ENCODE measurements at regions not wholly inside any gene's neighbourhood (a gene's known extent, or its start where the extent isn't known, plus 50 kb on each side); places are given as distances from the start of the nearest gene placed in this dataset.

GRCh38 chr2:242036653-242036950, 167.1 kb downstream of the RTP5 start:
- Mint-ChIP-seq H3K27me3 (ENCODE audit: unreplicated experiment) (peaks cover 70% of the 10 kb centered on the region), H3K36me3 (ENCODE audit: insufficient read depth, unreplicated experiment) (no peaks in the 10 kb centered on the region)
- no TSS peak for BruUV-seq (replicated peaks)

DNA sequence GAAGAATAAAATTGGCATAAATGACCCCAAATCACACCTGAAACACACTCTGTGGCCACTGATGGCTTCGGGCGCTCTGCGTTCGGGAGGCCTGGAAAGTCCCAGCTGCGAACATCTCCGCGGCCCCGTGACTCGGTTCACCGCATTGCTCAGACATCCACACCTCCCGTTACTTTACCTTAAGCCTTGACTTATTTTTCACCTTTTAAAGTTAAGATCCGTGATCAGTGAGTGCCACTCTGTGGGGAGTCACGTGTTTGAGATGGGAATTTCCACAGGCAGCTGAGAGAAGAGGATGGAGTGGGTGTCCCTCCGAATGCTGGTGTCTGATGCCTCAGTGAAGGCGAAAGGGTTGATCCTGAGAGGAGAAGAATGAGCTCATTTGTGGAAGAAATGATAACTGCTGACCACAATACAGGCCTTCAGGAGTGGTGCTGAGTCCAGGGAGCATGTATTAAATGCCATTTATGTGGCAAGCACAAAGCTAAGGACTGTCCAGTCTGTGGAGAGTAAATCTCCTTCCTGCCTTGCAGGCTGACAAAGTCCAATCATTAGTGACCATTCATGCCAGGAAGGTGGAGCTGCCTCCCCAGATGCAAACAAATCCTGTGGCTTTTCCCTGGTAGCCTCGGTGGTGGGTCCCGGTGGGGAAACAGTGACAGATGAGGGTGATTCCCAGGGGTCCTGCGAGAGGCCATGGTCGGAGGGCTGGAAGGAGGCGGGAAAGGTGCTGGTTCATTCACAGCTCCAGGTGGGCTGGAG, 168.8 kb downstream of the RTP5 start:
- Mint-ChIP-seq H3K27me3 (ENCODE audit: unreplicated experiment) (peaks cover 71% of the 10 kb centered on the region), H3K36me3 (ENCODE audit: insufficient read depth, unreplicated experiment) (no peaks in the 10 kb centered on the region), H3K4me1 (ENCODE audit: low read depth, unreplicated experiment) (no peaks in the 10 kb centered on the region), H3K27ac (ENCODE audit: unreplicated experiment) (no peak overlapping the region), H3K9me3 (ENCODE audit: low read depth, unreplicated experiment) (no peaks in the 10 kb centered on the region), H3K4me3 (ENCODE audit: low read depth, unreplicated experiment) (no peak overlapping the region)
- CTCF ChIA-PET: no interaction called here
- DNase-seq: no peak
- BruUV-seq (replicated peaks): no TSS peak
- intact Hi-C loops (cut with micrococcal nuclease; ENCODE audit: unreplicated experiment): no loop called here
- TF ChIP-seq, protein P1, sequence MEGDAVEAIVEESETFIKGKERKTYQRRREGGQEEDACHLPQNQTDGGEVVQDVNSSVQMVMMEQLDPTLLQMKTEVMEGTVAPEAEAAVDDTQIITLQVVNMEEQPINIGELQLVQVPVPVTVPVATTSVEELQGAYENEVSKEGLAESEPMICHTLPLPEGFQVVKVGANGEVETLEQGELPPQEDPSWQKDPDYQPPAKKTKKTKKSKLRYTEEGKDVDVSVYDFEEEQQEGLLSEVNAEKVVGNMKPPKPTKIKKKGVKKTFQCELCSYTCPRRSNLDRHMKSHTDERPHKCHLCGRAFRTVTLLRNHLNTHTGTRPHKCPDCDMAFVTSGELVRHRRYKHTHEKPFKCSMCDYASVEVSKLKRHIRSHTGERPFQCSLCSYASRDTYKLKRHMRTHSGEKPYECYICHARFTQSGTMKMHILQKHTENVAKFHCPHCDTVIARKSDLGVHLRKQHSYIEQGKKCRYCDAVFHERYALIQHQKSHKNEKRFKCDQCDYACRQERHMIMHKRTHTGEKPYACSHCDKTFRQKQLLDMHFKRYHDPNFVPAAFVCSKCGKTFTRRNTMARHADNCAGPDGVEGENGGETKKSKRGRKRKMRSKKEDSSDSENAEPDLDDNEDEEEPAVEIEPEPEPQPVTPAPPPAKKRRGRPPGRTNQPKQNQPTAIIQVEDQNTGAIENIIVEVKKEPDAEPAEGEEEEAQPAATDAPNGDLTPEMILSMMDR (IDR thresholded peaks at IDR 0.05; ENCODE audit: unreplicated experiment): no peak

More at GRCh38 chr2:242036653-242036950, 167.1 kb downstream of the RTP5 start:
- Mint-ChIP-seq H3K4me3 (ENCODE audit: low read depth, unreplicated experiment) (no peak overlapping the region), H3K4me1 (ENCODE audit: low read depth, unreplicated experiment) (no peaks in the 10 kb centered on the region), H3K27ac (ENCODE audit: unreplicated experiment) (no peak overlapping the region), H3K9me3 (ENCODE audit: low read depth, unreplicated experiment) (no peaks in the 10 kb centered on the region)
- intact Hi-C loops (cut with micrococcal nuclease; ENCODE audit: unreplicated experiment): no loop called here
- CTCF ChIA-PET: no interaction called here
- DNase-seq: no peak
- TF ChIP-seq, protein P1 (IDR thresholded peaks at IDR 0.05; ENCODE audit: unreplicated experiment): no peak

- no peak overlapping the region for H3K27ac Mint-ChIP-seq (ENCODE audit: unreplicated experiment)
- H3K4me1 Mint-ChIP-seq (ENCODE audit: low read depth, unreplicated experiment): no peaks in the 10 kb centered on the region
- CTCF ChIA-PET: no interaction called here
- H3K27me3 Mint-ChIP-seq (ENCODE audit: unreplicated experiment): peaks cover 71% of the 10 kb centered on the region
- no peak overlapping the region for H3K4me3 Mint-ChIP-seq (ENCODE audit: low read depth, unreplicated experiment)
- H3K36me3 Mint-ChIP-seq (ENCODE audit: insufficient read depth, unreplicated experiment): no peaks in the 10 kb centered on the region
- TF ChIP-seq, protein P1 (IDR thresholded peaks at IDR 0.05; ENCODE audit: unreplicated experiment): no peak
- intact Hi-C loops (cut with micrococcal nuclease; ENCODE audit: unreplicated experiment): no loop called here
- no TSS peak for BruUV-seq (replicated peaks)
- no peak for DNase-seq
- no peaks in the 10 kb centered on the region for H3K9me3 Mint-ChIP-seq (ENCODE audit: low read depth, unreplicated experiment)
Measured at GRCh38 chr2:242038928-242039341, 169.4 kb downstream of the RTP5 start.

DNA sequence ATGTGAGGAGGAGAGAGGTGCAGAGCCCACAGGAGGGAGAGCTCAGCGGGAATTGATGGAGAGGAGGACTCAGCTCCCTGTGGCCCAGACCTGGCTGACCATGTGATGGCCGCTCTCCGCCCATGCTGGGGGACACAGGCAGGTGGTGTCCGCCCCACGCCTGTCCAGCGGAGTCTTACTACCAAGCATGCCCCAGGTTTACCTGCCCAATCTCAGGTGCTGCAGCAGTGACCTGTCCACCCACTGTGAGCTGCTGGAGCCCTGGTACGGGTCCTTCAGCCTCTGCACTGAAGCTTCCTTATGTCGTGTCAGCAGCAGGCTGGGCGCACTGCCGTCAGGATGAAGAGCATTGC, 170.8 kb downstream of the RTP5 start:
- TF ChIP-seq, protein P1 (IDR thresholded peaks at IDR 0.05; ENCODE audit: unreplicated experiment): no peak
- intact Hi-C loops (cut with micrococcal nuclease; ENCODE audit: unreplicated experiment): no loop called here
- no TSS peak for BruUV-seq (replicated peaks)
- Mint-ChIP-seq H3K4me1 (ENCODE audit: low read depth, unreplicated experiment) (no peaks in the 10 kb centered on the region), H3K4me3 (ENCODE audit: low read depth, unreplicated experiment) (no peak overlapping the region), H3K36me3 (ENCODE audit: insufficient read depth, unreplicated experiment) (peaks cover 6% of the 10 kb centered on the region), H3K9me3 (ENCODE audit: low read depth, unreplicated experiment) (no peaks in the 10 kb centered on the region), H3K27me3 (ENCODE audit: unreplicated experiment) (peaks cover 61% of the 10 kb centered on the region), H3K27ac (ENCODE audit: unreplicated experiment) (no peak overlapping the region)
- CTCF ChIA-PET: no interaction called here
- no peak for DNase-seq
